ENCODE measurements at regions not wholly inside any gene's neighbourhood (a gene's known extent, or its start where the extent isn't known, plus 50 kb on each side); places are given as distances from the start of the nearest gene placed in this dataset.

DNA sequence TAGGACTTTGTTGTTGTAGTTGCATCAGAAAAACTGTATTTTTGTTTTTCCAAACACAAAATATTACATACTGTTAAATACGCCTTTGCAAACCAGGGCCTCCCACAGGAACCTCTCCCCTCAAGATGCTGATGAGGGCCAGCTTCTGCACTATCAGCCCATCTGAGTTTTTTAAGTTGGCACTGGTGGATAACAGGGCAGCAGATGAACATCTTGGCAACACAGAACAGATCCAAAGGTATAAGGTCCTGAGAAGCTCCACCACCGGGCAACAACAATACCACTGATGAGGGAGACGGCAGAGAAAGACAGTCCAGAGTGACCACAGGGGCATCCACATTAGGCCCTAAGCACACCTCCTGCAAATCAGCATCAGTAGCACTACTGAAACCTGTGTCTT, 177.7 kb downstream of the DLL1 start:
- DNase-seq (ENCODE audit: low read depth) = no peak

DNA sequence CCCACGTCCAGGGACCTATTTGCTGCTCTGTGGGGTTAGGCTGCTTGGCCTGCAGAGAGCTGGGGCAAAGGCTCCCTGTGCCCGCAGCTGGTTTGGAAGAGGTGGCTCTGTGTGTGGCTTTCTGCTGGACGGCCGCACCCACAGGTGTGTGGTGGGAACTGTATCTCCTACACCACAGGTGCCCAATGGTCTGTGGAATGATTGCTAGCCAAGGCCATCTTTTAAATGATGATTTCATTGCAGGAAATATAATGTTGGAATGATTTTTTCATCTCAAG, 178.4 kb downstream of the DLL1 start:
- no peak for DNase-seq (ENCODE audit: low read depth)

DNA sequence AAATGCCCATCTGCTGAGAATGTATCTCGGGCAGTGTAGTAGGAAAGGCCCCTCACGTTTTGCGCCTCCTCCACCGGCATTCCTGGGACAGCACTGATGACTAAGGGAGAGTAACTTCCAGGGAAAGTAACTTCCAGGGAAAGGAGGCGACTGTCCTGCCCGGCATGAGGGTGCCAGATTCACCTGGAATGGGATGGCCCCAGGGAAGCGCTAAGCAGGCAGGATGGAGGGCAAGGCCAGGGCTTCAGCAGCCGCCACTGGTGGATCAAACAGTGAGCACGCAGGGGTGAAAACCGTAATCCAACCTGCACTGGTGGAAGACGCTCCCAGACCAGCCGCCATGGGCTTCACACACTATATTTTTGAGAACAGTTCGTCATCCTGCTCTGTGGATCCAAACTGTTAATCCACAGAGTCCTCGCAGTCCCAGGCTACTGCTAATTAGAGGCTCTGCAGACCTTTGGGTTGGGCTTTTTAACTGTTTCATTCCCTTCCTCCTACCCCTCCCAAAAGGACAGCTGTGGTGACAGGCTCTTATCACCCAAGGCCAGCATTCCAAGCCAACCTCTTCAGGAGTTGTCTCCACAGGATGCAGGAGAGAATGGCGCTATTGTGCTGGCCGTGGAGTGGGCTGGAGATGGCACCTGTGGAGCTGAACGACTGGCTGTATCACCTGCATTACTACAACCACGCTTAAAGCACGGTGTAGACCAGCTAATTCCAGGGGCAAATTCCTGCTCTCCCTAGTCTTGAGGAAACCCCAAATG, 178.9 kb downstream of the DLL1 start:
- no peak for DNase-seq (ENCODE audit: low read depth)

DNA sequence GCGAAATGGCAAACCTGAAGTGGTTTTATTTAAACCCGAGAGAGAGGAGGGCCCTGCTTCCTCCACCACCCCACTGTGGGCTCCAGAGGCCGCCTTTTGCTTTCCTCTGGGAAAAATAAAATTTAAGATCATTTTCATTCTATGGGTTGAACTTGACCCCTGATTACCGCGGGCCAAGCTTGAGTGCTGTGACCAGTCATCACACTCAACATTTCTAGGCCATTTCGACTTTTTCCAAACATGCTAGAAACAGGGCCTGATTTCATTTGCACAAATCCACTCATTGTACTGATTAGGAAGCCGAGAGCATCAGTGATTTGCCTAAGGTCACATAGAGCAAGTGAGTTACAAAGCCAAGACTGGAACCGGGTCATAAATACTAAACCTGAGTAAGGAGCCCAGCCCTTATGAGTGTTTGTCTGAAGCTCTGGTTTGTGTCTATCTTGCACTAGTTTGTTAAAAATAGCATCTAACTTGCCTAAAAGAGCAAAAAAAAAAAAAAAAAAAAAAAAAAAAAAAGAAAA, 179.7 kb downstream of the DLL1 start:
- no peak for DNase-seq (ENCODE audit: low read depth)

GRCh38 chr6:170110201-170111140, 180.4 kb downstream of the DLL1 start:
- DNase-seq (ENCODE audit: low read depth) = no peak

- no peak for DNase-seq (ENCODE audit: low read depth)
Measured at GRCh38 chr6:170108890-170109587, 181.8 kb downstream of the DLL1 start.

GRCh38 chr6:170108456-170108855, 182.4 kb downstream of the DLL1 start:
- DNase-seq (ENCODE audit: low read depth) = no peak

- DNase-seq (ENCODE audit: low read depth) = no peak
Measured at GRCh38 chr6:170107606-170108222, 183.2 kb downstream of the DLL1 start.

DNA sequence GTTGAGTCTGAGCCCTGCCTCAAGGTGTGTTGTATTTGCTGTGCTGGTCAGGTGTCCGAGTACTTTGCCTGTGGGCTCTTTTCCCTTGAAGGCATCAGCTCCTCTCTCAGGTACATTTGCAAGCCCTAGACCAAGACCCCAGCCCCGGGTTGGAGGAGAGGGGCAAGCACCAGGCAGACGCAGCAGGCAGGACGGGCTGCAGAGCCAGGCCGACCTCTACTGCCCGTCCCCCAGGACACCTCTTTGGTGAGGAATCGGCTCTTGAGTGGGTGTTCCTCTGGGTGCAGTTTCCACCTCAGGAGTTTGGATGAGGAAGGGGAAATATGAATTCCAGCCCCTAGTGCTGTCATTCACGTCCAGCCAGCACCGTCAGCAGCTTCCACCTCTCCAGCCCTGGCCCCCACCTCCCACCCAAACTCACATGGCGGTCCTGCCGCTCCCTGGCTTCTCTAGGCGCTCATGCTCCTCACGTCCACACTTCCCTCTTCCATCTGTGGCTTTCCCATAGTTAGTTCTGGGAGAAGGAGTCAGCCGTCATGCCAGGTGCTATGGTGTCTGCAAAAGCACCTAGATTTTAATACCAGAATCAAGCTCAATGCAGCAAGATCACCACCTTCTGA, 183.9 kb downstream of the DLL1 start:
- DNase-seq (ENCODE audit: low read depth) = no peak

- no peak for DNase-seq (ENCODE audit: low read depth)
Measured at GRCh38 chr6:170102582-170103481, 188.0 kb downstream of the DLL1 start.

DNA sequence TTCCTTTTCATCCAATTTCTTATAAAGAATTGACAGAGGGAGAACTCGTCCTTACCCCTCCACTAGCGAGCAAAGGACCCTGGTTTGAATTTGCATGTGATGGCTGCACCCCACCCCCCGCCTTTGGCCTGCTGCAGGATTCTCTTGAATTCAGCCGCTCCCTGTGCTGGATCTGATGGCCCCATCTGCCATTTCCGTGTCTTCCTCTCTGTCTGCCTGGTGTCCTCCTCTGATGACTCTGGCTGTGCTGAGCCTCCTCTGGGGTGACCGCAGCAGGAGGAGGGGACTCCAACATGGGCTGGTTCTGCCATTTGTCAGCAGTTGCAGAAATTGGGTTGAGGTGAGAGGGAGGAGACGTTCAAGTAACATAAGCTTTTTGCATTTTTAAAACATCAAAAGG, 188.8 kb downstream of the DLL1 start:
- DNase-seq (ENCODE audit: low read depth) = no peak

- DNase-seq (ENCODE audit: low read depth) = no peak
Measured at GRCh38 chr6:170101281-170102035, 189.4 kb downstream of the DLL1 start.

DNA sequence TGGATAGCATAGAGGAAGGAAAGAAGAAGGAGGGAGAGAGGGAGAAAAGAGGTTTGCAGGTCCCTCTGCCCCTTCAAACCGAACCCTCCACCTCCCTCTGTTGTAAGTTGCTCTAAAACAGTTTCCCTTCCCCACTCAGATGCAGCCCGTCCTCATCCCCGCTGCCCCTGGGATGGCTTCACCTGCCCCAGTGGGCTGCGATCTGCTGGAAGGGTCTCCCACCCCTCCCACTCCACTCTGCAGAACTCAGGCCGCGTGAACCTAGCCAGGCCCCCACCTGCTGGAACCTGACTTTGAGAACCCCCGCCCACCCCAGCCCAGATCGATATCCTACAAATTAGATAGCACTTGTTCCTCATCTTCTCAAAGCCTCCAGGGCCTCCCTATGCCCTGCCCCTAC, 190.8 kb downstream of the DLL1 start:
- DNase-seq (ENCODE audit: low read depth) = no peak

DNA sequence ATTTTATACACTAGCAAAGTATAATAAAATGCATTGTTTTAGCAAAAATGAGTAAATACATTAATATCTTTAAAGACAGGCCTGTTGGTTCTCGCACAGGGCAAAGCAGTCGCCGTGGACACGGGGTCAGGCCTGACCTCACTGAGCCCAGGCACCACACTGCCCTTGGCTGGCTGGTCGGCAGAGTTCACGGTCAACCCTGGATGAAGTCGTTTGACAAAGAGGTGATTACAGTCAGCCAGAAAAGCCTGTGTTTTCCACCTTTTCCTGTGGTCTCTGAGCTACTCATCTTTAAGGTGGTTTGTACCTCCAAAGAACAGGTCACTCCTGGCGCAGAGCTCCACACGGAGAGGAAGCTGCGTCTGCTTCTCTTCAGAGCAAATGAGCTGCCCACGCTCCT, 191.5 kb downstream of the DLL1 start:
- no peak for DNase-seq (ENCODE audit: low read depth)

GRCh38 chr6:170098428-170099170, 192.3 kb downstream of the DLL1 start:
- no peak for DNase-seq (ENCODE audit: low read depth)

DNA sequence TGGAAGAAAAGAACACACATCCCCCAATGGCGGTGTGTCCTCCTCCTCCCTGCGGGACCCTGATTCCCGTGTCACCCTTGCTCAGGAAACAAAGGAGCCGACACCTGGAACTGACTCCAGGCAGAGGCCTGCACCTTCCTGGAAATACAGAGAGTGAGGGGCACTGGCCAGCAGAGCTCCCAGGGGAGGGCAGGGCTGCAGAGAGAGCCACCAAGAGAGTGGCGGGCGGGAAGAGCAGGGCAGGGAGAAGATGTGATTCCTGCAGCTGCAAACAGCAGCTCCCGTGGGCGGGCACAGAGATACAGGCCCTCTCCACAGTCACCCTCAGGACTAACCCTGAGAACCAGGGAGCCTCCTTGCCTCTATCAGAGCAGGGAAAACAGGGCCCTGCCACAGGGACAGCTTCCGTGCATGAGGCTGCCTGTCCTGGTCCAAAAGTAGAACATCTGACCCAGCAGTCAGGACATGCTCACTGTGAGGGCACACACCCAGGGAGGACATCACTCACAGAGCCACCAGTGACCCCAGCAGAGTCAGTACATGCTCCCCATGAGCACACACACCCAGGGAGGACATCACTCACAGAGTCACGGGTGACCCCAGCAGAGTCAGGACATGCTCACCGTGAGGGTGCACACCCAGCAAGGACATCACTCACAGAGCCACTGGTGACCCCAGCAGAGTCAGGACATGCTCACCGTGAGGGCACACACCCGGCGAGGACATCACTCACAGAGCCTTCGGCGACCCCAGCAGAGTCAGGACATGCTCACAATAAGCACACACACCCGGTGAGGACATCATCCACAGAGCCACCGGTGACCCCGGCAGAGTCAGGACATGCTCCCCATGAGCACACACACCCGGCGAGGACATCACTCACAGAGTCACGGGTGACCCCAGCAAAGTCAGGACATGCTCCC, 193.1 kb downstream of the DLL1 start:
- DNase-seq (ENCODE audit: low read depth) = no peak

DNA sequence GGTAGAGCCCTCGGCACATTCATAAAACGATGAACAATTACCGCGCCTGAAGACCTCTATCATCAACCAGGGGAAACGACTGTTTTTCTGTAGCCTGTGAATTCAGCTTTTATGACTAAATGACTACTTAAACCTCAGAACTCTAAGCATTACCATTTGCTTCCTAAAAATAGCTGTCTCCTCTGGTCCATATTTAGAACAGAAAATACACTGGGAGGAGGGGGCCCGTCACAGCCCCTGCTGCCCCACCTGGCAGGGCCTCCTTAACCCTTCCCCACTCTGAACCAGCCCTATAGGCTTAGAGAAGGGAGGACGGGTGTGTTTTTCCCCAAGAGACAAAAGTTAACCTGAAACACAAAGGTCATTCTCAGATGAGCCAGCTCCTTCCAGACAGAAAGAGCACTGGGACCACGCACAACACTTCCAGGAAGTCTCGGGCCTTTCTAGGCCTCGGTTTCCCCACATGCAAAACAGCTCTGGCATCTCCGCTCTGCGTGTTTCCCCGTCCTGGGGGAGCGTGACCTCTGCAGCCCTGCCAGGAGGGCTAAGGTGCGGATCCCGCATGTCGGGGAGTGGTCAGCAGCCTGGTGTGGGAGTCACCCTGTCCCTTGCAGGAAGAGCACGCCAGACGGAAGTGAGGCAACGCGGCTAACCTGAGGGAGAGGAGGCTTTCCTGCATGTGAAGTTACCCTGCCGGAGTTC, 193.9 kb downstream of the DLL1 start:
- DNase-seq (ENCODE audit: low read depth) = no peak
